Gastrocnemius medialis (tissue), 4 donors: ENCODE measurements at regions not wholly inside any gene's neighbourhood (a gene's known extent, or its start where the extent isn't known, plus 50 kb on each side); places are given as distances from the start of the nearest gene placed in this dataset.

Source experiments
- ATAC-seq, 2 donors: fragments of 150-250 bp; one replicate each; pipeline ENCODE4 v1.9.1; 2016
- DNase-seq, 2 donors: peaks; one replicate each; pipeline ENCODE4 v3.0.0-alpha.2; 2019
- H3K27ac ChIP-seq, 4 donors: fragments of 200-600 bp; sonication (generic); 1 replicate in 1 of 4; 2 replicates in 3 of 4; pipeline ENCODE4 v1.5.1; 2016 to 2018; ENCODE audit warnings: mild to moderate bottlenecking in 2 of 4, moderate library complexity in 1 of 4
- H3K27me3 ChIP-seq, 3 donors: fragments of 200-600 bp; sonication (generic) in 2 of 3; 1 replicate in 1 of 3; 2 replicates in 2 of 3; pipeline versions ENCODE4 v1.5.1 to v1.6.0; 2016 to 2019; ENCODE audit warnings: mild to moderate bottlenecking in 1 of 3, moderate library complexity in 1 of 3
- H3K36me3 ChIP-seq, 2 donors: fragments of 200-600 bp; sonication (generic) in 1 of 2; one replicate each; pipeline ENCODE4 v1.5.1; 2017 to 2018
- H3K4me1 ChIP-seq, 2 donors: fragments of 200-600 bp; sonication (generic) in 1 of 2; one replicate each; pipeline ENCODE4 v1.5.1; 2016 to 2017; ENCODE audit warnings: mild to moderate bottlenecking in 2 of 2
- H3K4me3 ChIP-seq, 4 donors: fragments of 200-600 bp; sonication (generic) in 3 of 4; 1 replicate in 1 of 4; 2 replicates in 3 of 4; pipeline ENCODE4 v1.5.1; 2016 to 2019; ENCODE audit warnings: mild to moderate bottlenecking in 2 of 4
- H3K9me3 ChIP-seq, 3 donors: fragments of 200-600 bp; sonication (generic) in 2 of 3; 1 replicate in 1 of 3; 2 replicates in 2 of 3; pipeline ENCODE4 v1.5.1; 2016 to 2019
- POLR2A ChIP-seq, 2 donors: fragments of 450-650 bp; IDR thresholded peaks; one replicate each; pipeline ENCODE4 v1.6.1; 2017; ENCODE audit warnings: antibody characterized with exemption in 2 of 2, mild to moderate bottlenecking in 2 of 2, moderate library complexity in 2 of 2
- in situ Hi-C, 4 donors: fragments of 200-750 bp; cut with MboI; loops; one replicate each; pipeline versions ENCODE4 v1.15.0 to v1.8.0; 2017; ENCODE audit warnings: low sequenced_read_pairs in 4 of 4
- intact Hi-C: fragments of 100-400 bp; cut with DNase I; formaldehyde crosslinking; loops from one replicate; pipeline ENCODE4 v1.15.1; 2023; ENCODE audit warnings: low total_unique reads
- TF ChIP-seq, protein P1 (sequence below), 5 experiments: fragments of 450-650 bp in 3 of 5; fragments of 200-600 bp in 2 of 5; sonication (generic) in 2 of 5; IDR thresholded peaks in 4 of 5; conservative IDR thresholded peaks in 1 of 5; 1 replicate in 4 of 5; 2 replicates in 1 of 5; pipeline ENCODE4 v1.5.1; 2016 to 2019; ENCODE audit warnings: antibody characterized with exemption in 5 of 5, mild to moderate bottlenecking in 3 of 5, moderate library complexity in 3 of 5

DNA sequence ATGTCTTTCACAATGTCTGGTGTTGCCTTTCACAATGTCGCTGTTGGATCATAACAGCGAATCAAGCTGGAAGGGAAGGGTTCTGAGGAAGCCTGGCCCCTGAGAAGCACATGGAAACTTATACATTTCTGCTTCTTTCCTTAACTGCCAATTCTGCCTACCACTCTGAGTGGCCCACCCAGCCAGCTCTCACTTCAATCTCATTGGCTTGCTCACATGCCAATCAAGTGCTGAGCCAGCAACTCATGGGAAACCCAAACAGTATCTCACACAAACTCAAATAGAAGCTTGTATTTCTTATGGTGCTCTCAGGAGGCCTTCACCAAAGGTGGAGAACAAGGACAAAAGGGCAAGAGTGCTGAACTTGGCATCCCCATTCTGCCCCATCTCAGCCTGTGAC is 117.4 kb upstream of the GPR26 start:
- Histone ChIP-seq H3K36me3 (no peaks in the 10 kb centered on the region), H3K4me1 (no peaks in the 10 kb centered on the region), H3K27me3 (no peaks in the 10 kb centered on the region), H3K9me3 (no peaks in the 10 kb centered on the region), H3K4me3 (no peak overlapping the region), H3K27ac (no peak overlapping the region)
- intact Hi-C loops (no loop called here), in situ Hi-C loops (no loop called here)
- no peak for ATAC-seq
- DNase-seq: no peak
- TF ChIP-seq, protein P1, sequence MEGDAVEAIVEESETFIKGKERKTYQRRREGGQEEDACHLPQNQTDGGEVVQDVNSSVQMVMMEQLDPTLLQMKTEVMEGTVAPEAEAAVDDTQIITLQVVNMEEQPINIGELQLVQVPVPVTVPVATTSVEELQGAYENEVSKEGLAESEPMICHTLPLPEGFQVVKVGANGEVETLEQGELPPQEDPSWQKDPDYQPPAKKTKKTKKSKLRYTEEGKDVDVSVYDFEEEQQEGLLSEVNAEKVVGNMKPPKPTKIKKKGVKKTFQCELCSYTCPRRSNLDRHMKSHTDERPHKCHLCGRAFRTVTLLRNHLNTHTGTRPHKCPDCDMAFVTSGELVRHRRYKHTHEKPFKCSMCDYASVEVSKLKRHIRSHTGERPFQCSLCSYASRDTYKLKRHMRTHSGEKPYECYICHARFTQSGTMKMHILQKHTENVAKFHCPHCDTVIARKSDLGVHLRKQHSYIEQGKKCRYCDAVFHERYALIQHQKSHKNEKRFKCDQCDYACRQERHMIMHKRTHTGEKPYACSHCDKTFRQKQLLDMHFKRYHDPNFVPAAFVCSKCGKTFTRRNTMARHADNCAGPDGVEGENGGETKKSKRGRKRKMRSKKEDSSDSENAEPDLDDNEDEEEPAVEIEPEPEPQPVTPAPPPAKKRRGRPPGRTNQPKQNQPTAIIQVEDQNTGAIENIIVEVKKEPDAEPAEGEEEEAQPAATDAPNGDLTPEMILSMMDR (IDR thresholded peaks at IDR 0.05 in 4 of 5, conservative IDR thresholded peaks at IDR 0.05 in 1 of 5): no peak
- TF ChIP-seq POLR2A (IDR thresholded peaks at IDR 0.05): no peak

DNA sequence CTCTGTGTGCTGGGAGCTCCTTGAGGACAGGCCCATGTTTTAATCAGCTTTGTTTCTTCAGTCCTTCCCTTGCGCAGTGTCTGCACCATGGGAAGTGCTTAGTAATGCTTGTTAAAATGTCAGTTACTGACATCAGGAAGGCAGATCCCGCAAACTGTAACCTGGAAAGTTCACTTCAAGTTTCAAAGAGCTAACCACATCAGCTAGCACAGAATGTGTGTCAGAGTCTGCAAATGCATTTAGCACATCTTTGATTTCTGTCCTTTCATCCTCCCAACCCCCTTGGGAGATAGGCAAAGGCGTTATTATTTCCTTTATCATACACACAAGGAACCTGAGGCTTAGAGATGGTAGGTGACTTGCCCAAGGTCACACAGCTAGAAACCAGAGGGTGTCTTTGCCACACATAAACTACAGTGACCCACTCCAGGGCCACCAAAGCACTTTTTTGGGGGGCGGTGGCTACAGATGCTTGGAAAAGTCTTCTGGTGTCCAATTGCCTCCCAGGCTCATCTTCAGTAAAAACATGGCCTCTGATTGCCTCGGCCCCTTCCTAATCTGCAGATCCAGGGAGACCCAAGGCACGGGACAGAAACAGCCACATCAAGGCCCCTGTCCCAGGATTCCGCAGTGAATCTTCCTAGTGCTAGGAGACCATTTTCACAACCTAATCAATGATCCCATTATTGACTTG is 116.2 kb upstream of the GPR26 start:
- intact Hi-C loops (loop anchor here (10.0 kb wide), 1 partner anchor 505 kb away; no protein-coding TSS in a partner anchor), in situ Hi-C loops (loop anchor here in 3 of 4 donors (5.0 to 10.0 kb wide), 2 partner anchors 418 to 425 kb away; no protein-coding TSS in a partner anchor)
- ATAC-seq (no peak), DNase-seq (no peak)
- no peak overlapping the region for H3K4me3 ChIP-seq
- H3K9me3 ChIP-seq: no peaks in the 10 kb centered on the region
- no peak for TF ChIP-seq POLR2A (IDR thresholded peaks at IDR 0.05)
- TF ChIP-seq, protein P1 (IDR thresholded peaks at IDR 0.05 in 4 of 5, conservative IDR thresholded peaks at IDR 0.05 in 1 of 5): no peak
- no peak overlapping the region for H3K27ac ChIP-seq
- no peaks in the 10 kb centered on the region for H3K4me1 ChIP-seq
- no peaks in the 10 kb centered on the region for H3K36me3 ChIP-seq
- no peaks in the 10 kb centered on the region for H3K27me3 ChIP-seq

DNA sequence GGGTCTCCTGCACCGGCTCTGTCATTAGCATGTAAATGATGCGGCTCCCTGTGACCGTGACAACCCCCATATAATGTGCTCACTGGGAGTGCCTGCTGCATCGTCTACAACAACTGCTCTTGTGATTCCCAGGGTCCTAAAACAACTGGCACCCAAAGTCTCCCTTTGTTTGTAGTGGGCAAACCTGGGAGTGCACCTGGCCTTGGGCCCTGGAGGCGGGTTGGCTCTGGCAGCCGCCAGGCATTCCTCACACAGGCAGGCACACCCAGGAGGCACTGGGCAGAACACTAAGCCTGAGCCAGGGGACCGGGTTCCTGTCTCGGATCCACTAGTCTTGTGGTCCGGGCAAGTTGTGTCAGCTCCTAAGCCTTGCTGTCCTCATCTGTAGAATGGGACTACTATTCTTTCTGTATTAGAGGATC is 115.5 kb upstream of the GPR26 start:
- H3K4me1 ChIP-seq: no peaks in the 10 kb centered on the region
- no peaks in the 10 kb centered on the region for H3K36me3 ChIP-seq
- H3K27me3 ChIP-seq: peaks cover 0 to 4% (median 0%) of the 10 kb centered on the region in 3 donors
- intact Hi-C loops: loop anchor here (10.0 kb wide), 1 partner anchor 506 kb away; no protein-coding TSS in a partner anchor
- ATAC-seq (no peak), DNase-seq (no peak)
- H3K27ac ChIP-seq: no peak overlapping the region
- H3K4me3 ChIP-seq: no peak overlapping the region
- TF ChIP-seq, protein P1 (IDR thresholded peaks at IDR 0.05 in 4 of 5, conservative IDR thresholded peaks at IDR 0.05 in 1 of 5): no peak
- no peak for TF ChIP-seq POLR2A (IDR thresholded peaks at IDR 0.05)
- in situ Hi-C loops: loop anchor here in 3 of 4 donors (5.0 to 10.0 kb wide), 2 partner anchors 418 to 426 kb away; no protein-coding TSS in a partner anchor
- H3K9me3 ChIP-seq: no peaks in the 10 kb centered on the region

DNA sequence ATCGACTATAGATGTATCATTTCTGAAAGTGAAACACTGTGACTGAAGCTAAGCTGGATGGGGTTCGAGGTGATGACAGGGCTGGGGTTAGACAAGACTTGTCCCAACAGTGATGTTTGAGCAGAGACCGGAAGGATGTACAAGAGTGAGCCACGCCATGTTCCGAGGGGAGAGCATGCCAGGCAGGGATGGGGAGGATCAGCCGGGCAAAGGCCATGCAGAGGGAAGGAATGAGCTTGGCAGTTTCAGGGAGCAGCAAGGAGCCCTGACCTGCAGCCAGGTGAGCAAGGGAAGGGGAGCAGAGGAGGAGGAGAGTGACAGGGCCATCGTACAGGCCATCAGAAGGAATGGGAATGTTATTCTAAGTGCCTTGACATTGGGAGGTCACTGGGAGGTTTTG is 114.9 kb upstream of the GPR26 start:
- peaks cover 0 to 5% (median 0%) of the 10 kb centered on the region in 3 donors for H3K27me3 ChIP-seq
- DNase-seq: no peak
- in situ Hi-C loops (loop anchor here in 3 of 4 donors (5.0 to 10.0 kb wide), 2 partner anchors 419 to 426 kb away; no protein-coding TSS in a partner anchor), intact Hi-C loops (loop anchor here (10.0 kb wide), 1 partner anchor 506 kb away; no protein-coding TSS in a partner anchor)
- no peaks in the 10 kb centered on the region for H3K9me3 ChIP-seq
- ATAC-seq: no peak
- no peak overlapping the region for H3K4me3 ChIP-seq
- no peak for TF ChIP-seq POLR2A (IDR thresholded peaks at IDR 0.05)
- TF ChIP-seq, protein P1 (IDR thresholded peaks at IDR 0.05 in 4 of 5, conservative IDR thresholded peaks at IDR 0.05 in 1 of 5): no peak
- no peaks in the 10 kb centered on the region for H3K36me3 ChIP-seq
- H3K27ac ChIP-seq: no peak overlapping the region
- no peaks in the 10 kb centered on the region for H3K4me1 ChIP-seq
